Esophagus squamous epithelium (tissue), 4 donors: ENCODE measurements at regions not wholly inside any gene's neighbourhood (a gene's known extent, or its start where the extent isn't known, plus 50 kb on each side); places are given as distances from the start of the nearest gene placed in this dataset.

Source experiments
- POLR2A ChIP-seq, 4 donors: fragments of 450-650 bp; IDR thresholded peaks; one replicate each; pipeline ENCODE4 v1.6.1; 2017; ENCODE audit warnings: antibody characterized with exemption in 4 of 4, mild to moderate bottlenecking in 4 of 4, moderate library complexity in 3 of 4
- TF ChIP-seq, protein P1 (sequence below), 6 experiments: fragments of 450-650 bp in 4 of 6; fragments of 200-600 bp in 2 of 6; sonication (generic) in 2 of 6; IDR thresholded peaks; one replicate each; pipeline ENCODE4 v1.5.1; 2016 to 2019; ENCODE audit warnings: antibody characterized with exemption in 6 of 6, mild to moderate bottlenecking in 4 of 6, moderate library complexity in 4 of 6

DNA sequence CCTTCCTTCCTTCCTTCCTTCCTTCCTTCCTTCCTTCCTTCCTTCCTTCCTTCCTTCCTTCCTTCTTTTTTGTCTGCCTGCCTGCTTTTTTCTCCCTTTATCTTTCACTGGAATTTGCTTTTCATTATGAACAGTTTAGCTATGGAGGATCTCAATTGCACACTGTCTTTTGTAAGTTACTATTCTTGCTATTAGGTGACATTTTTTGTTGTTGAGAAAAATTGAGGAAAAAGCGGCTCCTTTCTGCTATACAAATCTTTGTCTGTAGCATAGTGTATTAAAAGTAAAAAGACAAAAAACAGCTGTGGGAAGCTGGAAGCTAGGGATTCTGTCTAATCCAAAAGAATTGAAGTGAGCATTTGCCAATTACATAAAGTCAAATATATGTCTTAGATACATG lies 448.7 kb downstream of the DCDC2C start:
- TF ChIP-seq, protein P1, sequence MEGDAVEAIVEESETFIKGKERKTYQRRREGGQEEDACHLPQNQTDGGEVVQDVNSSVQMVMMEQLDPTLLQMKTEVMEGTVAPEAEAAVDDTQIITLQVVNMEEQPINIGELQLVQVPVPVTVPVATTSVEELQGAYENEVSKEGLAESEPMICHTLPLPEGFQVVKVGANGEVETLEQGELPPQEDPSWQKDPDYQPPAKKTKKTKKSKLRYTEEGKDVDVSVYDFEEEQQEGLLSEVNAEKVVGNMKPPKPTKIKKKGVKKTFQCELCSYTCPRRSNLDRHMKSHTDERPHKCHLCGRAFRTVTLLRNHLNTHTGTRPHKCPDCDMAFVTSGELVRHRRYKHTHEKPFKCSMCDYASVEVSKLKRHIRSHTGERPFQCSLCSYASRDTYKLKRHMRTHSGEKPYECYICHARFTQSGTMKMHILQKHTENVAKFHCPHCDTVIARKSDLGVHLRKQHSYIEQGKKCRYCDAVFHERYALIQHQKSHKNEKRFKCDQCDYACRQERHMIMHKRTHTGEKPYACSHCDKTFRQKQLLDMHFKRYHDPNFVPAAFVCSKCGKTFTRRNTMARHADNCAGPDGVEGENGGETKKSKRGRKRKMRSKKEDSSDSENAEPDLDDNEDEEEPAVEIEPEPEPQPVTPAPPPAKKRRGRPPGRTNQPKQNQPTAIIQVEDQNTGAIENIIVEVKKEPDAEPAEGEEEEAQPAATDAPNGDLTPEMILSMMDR (IDR thresholded peaks at IDR 0.05): no peak
- no peak for TF ChIP-seq POLR2A (IDR thresholded peaks at IDR 0.05)
